Neural progenitor cell (in vitro differentiated cells): ENCODE measurements at regions not wholly inside any gene's neighbourhood (a gene's known extent, or its start where the extent isn't known, plus 50 kb on each side); places are given as distances from the start of the nearest gene placed in this dataset.

Experiments
- CTCF ChIP-seq: fragments of 200-600 bp; sonication (generic); IDR thresholded peaks from 2 replicates; pipeline ENCODE4 v1.5.1; 2017; ENCODE audit warnings: antibody characterized with exemption, mild to moderate bottlenecking
- EZH2 ChIP-seq: fragments of 200-600 bp; sonication (generic); IDR thresholded peaks from 2 replicates; pipeline ENCODE4 v1.6.1; 2017; ENCODE audit warnings: antibody characterized with exemption, mild to moderate bottlenecking, moderate library complexity

DNA sequence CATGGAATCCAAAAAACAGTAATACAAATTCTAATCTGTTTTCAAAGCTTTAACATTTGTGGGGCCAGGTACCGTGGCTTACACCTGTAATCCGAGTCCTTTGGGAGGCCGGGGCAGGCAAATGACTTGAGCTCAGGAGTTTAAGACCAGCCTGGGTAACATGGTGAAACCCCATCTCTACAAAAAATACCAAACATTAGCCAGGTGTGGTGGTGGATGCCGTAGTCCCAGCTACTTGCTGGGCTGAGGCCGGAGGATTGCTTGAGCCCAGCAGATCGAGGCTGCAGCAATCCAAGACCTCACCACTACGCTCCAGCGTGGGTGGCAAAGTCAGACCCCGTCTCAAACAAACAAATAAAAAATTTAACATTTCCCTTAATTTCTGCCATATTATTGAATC lies 74.3 kb upstream of the SALL3 start:
- TF ChIP-seq CTCF (no peak), EZH2 (no peak)
